Keratinocyte (primary cell): ENCODE measurements at regions not wholly inside any gene's neighbourhood (a gene's known extent, or its start where the extent isn't known, plus 50 kb on each side); places are given as distances from the start of the nearest gene placed in this dataset.

Experiments
- CTCF ChIP-seq, 3 experiments: IDR thresholded peaks in 1 of 3; conservative IDR thresholded peaks in 1 of 3; optimal IDR thresholded peaks in 1 of 3; 2 replicates in 2 of 3; 3 replicates in 1 of 3; pipeline versions ENCODE3 to v1.5.1; 2011; ENCODE audit warnings: low read length in 3 of 3, mild to moderate bottlenecking in 3 of 3, moderate library complexity in 2 of 3, control low read depth in 1 of 3, inconsistent platforms in 1 of 3; ENCODE audit not compliant: insufficient read depth in 2 of 3; ENCODE audit errors: extremely low read depth in 1 of 3
- EZH2 ChIP-seq: IDR thresholded peaks from one replicate; pipeline ENCODE4 v1.6.1; 2012; ENCODE audit warnings: inconsistent platforms, mild to moderate bottlenecking, low read length, moderate library complexity

DNA sequence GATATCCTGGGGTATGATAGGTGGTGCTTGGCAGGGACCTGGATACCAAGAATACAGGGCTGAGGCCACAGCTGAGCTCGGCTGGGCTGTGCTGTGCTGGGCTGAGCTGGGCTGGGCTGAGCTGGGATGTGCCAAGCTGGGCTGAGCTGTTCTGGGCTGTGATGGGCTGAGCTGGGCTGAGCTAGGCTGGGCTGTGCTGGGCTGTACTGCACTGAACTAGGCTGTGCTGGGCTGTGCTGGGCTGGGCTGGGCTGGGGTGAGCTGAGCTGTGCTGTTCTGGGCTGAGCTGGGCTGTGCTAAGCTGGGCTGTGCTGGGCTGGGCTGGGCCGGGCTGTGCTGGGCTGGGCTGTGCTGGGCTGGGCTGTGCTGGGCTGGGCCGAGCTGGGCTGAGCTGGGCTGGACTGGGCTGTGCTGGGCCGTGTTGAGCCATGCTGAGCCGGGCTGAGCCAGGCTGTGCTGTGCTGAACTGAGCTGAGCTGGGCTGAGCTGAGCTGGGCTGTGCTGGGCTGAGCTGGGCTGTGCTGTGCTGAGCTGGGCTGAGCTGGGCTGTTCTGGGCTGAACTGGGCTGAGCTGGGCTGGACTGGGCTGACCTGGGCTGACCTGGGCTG is 94.7 kb upstream of the ACTRT2 start:
- TF ChIP-seq CTCF (optimal IDR thresholded peaks at IDR 0.05 in 1 of 3, IDR thresholded peaks at IDR 0.05 in 1 of 3, conservative IDR thresholded peaks at IDR 0.05 in 1 of 3; ENCODE audit: extremely low read depth in 1 of 3, insufficient read depth in 2 of 3, low read length in 3 of 3) (no peak), EZH2 (no peak)
